Activated effector memory CD4-positive, alpha-beta T cell treated with anti-CD3 and anti-CD28 coated beads, Interleukin-2, amount 50 U/mL, for 16 hours (primary cell): ENCODE measurements at regions not wholly inside any gene's neighbourhood (a gene's known extent, or its start where the extent isn't known, plus 50 kb on each side); places are given as distances from the start of the nearest gene placed in this dataset.

Experiments
- DNase-seq: peaks from one replicate; pipeline ENCODE4 v3.0.0-alpha.2; 2020

- DNase-seq: no peak
These were observed 188.8 kb upstream of the VEGFC start for GRCh38 chr4:176981551-176981950.

DNA sequence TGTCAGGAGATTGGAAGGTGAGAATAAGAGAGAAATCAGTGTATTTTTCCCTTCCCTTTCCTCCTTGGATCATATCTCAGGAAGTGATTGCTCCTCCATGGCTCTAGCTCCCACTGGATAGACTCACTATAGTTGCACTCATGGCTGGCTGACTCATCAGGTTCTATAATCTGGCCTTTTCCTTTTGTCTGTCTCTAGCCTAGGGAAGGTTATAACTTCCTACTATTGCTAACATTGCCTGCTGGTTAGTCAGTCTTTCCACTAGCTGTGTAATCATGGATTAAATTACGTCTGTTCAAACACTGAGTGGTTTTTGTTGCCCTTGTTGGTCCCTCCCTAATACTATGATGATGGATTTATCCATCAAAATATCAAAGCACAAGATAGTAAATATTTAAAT is 195.5 kb upstream of the VEGFC start:
- DNase-seq: no peak

DNA sequence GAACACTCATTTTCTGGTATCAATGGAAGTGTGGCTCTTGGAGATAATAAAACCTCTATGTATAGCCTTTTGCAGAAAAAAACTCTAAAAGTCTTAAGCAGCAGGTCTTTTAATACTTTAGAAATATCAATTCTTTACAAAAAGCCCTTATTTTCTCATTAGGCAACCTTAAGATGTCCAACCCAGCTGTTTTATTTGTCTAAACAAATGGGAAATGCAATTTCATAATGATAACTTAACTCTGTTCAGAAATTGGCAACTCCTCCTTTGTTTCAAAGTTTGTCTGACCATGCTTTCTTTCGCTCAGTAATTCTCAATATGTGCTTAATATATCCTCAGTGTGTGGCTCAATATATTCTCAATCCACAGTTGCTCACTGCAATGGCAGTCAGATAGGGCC is 196.5 kb upstream of the VEGFC start:
- no peak for DNase-seq

GRCh38 chr4:176999935-177000543 is 207.3 kb upstream of the VEGFC start:
- DNase-seq: no peak

- no peak for DNase-seq
These were observed 208.8 kb upstream of the VEGFC start for GRCh38 chr4:177001271-177002175.

DNA sequence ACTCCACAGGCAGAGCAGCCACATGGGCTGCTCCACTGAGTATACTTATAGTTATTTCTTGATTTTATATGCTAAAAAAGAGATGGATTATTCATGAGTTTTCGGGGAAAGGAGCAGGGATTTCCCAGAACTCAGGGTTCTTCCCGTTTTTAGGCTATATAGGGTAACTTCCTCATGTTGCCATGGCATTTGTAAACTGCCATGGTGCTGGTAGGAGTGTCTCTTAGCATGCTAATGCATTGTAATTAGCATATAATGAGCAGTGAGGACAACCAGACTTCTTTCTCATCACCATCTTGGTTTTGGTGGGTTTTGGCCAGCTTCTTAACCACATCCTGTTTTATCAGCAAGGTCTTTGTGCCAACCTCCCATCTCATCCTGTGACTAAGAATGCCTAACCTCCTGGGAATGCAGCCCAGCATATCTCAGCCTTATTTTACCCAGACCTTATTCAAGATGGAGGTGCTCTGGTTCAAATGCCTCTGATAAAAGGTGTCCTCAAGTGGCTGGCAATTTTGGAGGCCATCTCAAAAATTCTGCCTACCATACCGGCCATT is 213.0 kb upstream of the VEGFC start:
- DNase-seq: no peak

- DNase-seq: no peak
These were observed 213.6 kb upstream of the VEGFC start for GRCh38 chr4:177006331-177006730.

DNA sequence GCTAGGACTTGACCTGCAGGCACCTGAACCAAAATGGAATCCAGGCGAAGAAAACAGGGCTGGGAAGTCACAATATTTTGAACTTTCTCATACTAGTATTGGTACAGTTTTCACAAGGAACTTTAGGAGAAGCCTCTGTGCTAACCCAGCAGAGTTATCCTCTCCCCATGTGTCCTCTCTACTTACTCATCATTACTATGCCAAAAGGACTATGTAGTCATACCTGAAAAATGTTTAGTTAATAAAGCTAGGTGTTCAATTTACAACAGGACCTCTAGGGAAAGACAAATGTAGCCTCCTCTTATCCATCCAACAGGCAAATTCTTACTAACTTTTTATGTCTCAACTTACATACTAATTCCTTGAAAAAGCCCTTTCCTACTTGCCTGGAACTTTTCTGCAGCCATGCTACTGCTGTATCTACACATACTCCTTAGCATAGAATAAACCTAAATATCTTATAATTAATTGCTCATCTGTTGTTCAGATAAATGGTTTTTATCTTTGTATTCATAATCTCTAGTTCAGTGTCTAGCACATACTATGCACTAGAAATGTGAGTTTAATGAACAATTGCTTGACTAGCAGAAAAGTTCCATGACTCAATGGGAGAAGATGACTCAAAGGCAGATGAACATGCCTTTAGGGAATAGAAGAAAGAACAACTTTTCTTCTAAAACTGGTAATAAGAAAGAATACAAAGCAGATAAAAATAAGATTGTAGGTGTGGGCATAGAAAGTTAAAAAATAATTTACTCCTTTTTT is 215.5 kb upstream of the VEGFC start:
- no peak for DNase-seq

DNA sequence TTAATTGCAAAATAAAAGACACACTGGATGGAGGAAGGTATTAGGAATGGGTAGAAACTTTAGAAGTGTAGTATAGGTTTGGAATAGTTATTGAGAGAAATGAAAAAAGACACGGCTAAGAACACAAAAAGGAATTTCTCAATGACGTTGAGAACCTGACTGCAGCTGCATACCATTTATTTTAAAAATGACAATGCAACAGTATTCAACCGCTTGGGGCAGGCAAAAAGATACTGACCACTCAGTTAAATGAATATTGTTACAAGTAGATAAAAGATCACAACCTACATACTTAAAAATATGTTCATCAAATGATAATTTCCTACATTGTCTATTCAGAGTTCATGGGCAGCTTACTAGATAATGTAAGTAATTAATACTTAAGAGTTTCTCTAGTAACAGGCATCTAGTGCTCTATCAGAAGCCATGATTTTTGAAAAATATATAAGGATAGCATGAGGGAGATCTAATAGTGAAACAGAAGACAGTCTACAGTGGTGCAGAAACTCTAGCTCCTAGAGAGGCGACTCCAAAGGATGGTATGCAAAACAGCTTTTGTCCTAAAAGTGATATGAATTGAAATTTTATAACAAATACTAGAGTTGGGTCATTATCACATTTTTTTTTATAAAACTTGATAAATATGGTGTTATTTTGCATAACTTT is 216.2 kb upstream of the VEGFC start:
- DNase-seq: no peak

DNA sequence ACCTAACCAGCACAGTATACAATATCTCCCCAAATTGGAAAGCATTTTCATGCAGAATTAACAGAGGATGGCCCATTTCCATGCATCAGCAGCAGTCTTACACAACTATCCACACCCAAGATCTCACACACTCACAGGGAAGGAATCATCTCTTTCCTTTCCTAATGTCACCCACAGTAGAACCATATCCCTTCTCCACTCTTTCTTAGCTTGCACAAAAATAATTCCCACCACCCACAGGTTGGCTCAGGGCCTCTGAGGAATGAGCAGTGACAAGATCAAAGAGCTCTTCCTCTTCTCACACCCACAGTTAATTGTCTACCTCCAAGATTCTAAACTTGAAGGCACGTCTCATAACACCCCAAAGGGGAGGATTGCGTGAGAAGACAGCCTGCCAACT is 217.7 kb upstream of the VEGFC start:
- DNase-seq: no peak

- no peak for DNase-seq
These were observed 220.3 kb upstream of the VEGFC start for GRCh38 chr4:177012918-177013545.

GRCh38 chr4:177016541-177017141 is 223.9 kb upstream of the VEGFC start:
- no peak for DNase-seq

DNA sequence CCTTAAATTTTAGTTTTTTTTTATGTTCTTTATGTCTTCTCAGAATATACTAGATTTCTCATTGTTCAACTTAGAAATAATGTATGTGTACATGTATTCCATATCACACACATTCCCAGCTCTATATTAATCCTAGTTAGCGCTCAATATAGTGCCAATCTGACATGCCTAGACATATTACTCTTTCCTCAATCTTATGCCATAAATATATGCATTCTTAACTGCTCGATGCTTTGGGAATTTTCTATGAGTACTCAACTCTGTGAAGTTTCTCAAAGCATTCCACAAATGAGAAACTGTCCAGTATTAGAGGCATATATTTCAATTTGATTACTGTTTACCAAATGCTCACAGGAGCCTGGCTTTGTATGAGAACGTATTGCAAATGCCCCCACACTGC is 231.2 kb upstream of the VEGFC start:
- no peak for DNase-seq

DNA sequence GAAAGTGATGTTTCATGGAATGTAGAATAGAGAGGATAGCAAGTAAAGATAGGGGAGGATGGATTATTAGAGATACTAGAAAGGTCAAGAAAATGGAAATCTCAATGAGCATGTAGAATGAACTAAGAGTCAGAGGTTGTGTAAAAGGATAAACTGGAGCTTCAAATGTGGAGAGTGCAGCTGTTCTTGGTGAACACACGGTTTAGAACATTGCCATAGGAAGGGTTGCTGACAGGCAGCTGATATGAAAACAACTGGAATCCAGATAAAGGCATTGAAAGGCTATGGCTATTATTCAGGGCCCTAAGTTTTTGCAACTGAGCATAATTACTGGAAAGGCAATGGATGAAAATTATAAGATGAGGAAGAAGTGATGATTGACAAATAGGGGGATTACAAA is 239.6 kb upstream of the VEGFC start:
- no peak for DNase-seq

- no peak for DNase-seq
These were observed 240.4 kb upstream of the VEGFC start for GRCh38 chr4:177033135-177033534.

- DNase-seq: no peak
These were observed 240.9 kb upstream of the VEGFC start for GRCh38 chr4:177033632-177034031.

DNA sequence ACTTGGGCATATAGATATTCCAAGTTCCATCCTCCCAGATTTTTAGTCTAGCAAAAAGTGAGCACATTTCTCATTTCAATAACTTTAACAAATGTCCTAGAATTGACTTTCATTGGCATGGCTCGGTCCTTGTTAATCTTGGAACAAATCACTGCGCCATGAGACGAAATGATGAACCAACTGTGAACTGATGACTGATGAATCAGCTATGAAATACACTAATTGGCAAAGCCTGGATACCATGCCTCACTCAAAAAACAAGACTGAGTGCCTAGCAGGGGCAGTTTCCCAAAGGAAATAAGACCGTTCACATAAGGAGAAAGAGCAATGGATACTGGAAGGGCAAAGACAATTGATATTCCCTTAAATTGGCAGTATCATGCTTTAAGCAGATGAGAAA is 248.6 kb upstream of the VEGFC start:
- no peak for DNase-seq

DNA sequence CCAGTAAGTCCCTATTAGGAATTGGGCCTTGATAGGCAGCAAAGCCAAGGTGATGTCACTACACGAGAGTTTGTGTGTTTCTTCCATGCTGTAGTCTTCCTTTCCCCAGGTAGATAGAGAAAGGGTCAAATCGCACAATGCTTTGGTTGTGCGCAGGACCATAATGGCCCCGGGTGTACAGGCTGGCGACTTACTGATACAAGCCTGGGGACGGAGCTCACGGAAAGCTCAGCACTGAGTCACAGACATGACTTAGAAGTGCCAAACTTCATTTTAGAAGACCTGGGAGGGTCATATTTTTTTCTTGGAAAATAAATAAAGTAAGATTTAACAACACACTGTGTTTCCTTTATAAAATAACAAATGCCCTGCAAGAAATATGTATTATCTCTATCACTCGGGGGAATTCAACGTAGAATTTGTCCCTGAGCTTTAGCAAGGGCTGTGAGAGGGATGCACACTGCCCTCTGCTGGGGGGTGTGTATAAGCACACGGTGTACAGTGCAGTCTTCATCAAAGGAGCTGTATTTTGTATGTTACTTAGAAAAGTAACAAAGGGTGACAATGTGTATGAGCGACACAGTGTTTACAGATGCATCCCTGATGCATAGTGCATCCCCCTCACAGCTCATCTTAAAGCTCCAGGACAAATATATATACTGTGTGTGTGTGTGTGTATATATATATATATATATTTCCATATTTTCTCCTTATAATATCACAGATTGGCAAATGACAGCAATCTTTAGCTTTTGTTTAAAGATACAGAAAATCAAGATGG is 254.5 kb upstream of the VEGFC start:
- peak; percentile 77 for DNase-seq

- no peak for DNase-seq
These were observed 255.1 kb upstream of the VEGFC start for GRCh38 chr4:177047851-177048174.

- DNase-seq: no peak
These were observed 258.1 kb upstream of the NEIL3 start for GRCh38 chr4:177051473-177052060.
